HepG2 (cell line): ENCODE measurements at regions not wholly inside any gene's neighbourhood (a gene's known extent, or its start where the extent isn't known, plus 50 kb on each side); places are given as distances from the start of the nearest gene placed in this dataset.

Source experiments
- ATAC-seq: fragments of 200-7000 bp; cut with Tn5 transposase; 3 replicates; pipeline ENCODE4 v1.9.1; 2020; ENCODE audit warnings: mild to moderate bottlenecking, moderate library complexity
- BruUV-seq: library from RNA; stranded (reverse); fragments of 400-500 nt; replicated peaks from 2 replicates; lab custom pipeline; 2021; lab: Mats Ljungman, UMichigan
- CTCF ChIA-PET: fragments of 300-600 bp; formaldehyde crosslinking; extraction: SDS; loops from one replicate; lab custom pipeline; 2021; ENCODE audit warnings: low total read pairs, inconsistent platforms, low intra/inter-chr PET ratio; lab: Yijun Ruan, JAX
- POLR2A ChIA-PET: fragments of 350-600 bp; sonication (Branson Sonifier 250); formaldehyde crosslinking; loops from one replicate; lab custom pipeline; 2020; ENCODE audit warnings: antibody characterized with exemption, inconsistent platforms; lab: Yijun Ruan, JAX
- DNase-seq: peaks from one replicate; pipeline ENCODE4 v3.0.0-alpha.2; 2015; ENCODE audit warnings: low spot score
- FAIRE-seq: peaks from 3 replicates; lab custom pipeline; 2011; peaks lifted over from hg19 to GRCh38; lab: Jason Lieb, UNC
- H2AFZ ChIP-seq: one replicate; pipeline ENCODE4 v1.6.1; 2011; ENCODE audit warnings: low read length, inconsistent platforms
- H3K27ac ChIP-seq: fragments of 300-600 bp; 3 replicates; pipeline ENCODE4 v1.8.0; 2011; ENCODE audit warnings: mixed run types, mild to moderate bottlenecking, mixed read lengths, low read length, inconsistent platforms; ENCODE audit not compliant: insufficient read depth; ENCODE audit errors: extremely low read length
- H3K27me3 ChIP-seq, 2 experiments: fragments of 200-600 bp in 1 of 2; 2 replicates in 1 of 2; 3 replicates in 1 of 2; pipeline versions ENCODE4 v1.6.0 to v1.8.0; 2011; ENCODE audit warnings: low read length in 2 of 2, mild to moderate bottlenecking in 2 of 2, moderate library complexity in 2 of 2, inconsistent platforms in 1 of 2; ENCODE audit not compliant: insufficient read depth in 2 of 2, control insufficient read depth in 1 of 2
- H3K36me3 ChIP-seq, 2 experiments: fragments of 200-600 bp in 1 of 2; replicated peaks in 1 of 2; 2 replicates in 1 of 2; 3 replicates in 1 of 2; pipeline versions ENCODE4 v1.5.1 to v1.8.0; 2011; ENCODE audit warnings: low read length in 2 of 2, inconsistent platforms in 1 of 2; ENCODE audit not compliant: insufficient read depth in 2 of 2, control insufficient read depth in 1 of 2
- H3K4me1 ChIP-seq: 2 replicates; pipeline ENCODE4 v1.5.1; 2012; ENCODE audit warnings: low read length, inconsistent platforms; ENCODE audit not compliant: insufficient read depth
- H3K4me2 ChIP-seq: 2 replicates; pipeline ENCODE4 v1.6.0; 2011; ENCODE audit warnings: low read depth, low read length, inconsistent platforms
- H3K4me3 ChIP-seq, 3 experiments: fragments of 200-600 bp in 1 of 3; sonication (generic), shearing (Covaris generic) in 1 of 3; replicated peaks in 1 of 3; 2 replicates each; pipeline ENCODE4 v1.5.1; 2011 to 2016; ENCODE audit warnings: low read length in 3 of 3, inconsistent platforms in 2 of 3, low read depth in 2 of 3, mild to moderate bottlenecking in 2 of 3, control low read depth in 1 of 3, mixed read lengths in 1 of 3; ENCODE audit not compliant: insufficient read depth in 1 of 3
- H3K79me2 ChIP-seq: one replicate; pipeline ENCODE4 v1.6.1; 2011; ENCODE audit warnings: low read length, inconsistent platforms; ENCODE audit not compliant: insufficient read depth
- H3K9ac ChIP-seq: 2 replicates; pipeline ENCODE4 v1.6.0; 2011; ENCODE audit warnings: mild to moderate bottlenecking, low read depth, low read length, inconsistent platforms; ENCODE audit not compliant: insufficient read depth
- H3K9me3 ChIP-seq: 2 replicates; pipeline ENCODE4 v1.5.1; 2012; ENCODE audit warnings: mild to moderate bottlenecking, low read length
- H4K20me1 ChIP-seq: 2 replicates; pipeline ENCODE4 v1.6.0; 2011; ENCODE audit warnings: inconsistent platforms, mild to moderate bottlenecking, low read length, moderate library complexity; ENCODE audit not compliant: insufficient read depth
- ATAD3A ChIP-seq: sonication (generic); formaldehyde crosslinking; IDR thresholded peaks from 2 replicates; pipeline ENCODE4 v1.4.0; 2020; ENCODE audit warnings: missing genetic modification reagents
- CSRNP1 ChIP-seq: sonication (generic); formaldehyde crosslinking; IDR thresholded peaks from 2 replicates; pipeline ENCODE4 v1.8.1; 2023; ENCODE audit warnings: mild to moderate bottlenecking, missing genetic modification reagents
- CSRNP2 ChIP-seq: sonication (generic); formaldehyde crosslinking; conservative IDR thresholded peaks from 2 replicates; pipeline ENCODE4 v1.8.0; 2022; ENCODE audit warnings: low read depth, missing genetic modification reagents
- MED1 ChIP-seq: sonication (generic); formaldehyde crosslinking; IDR thresholded peaks from 2 replicates; pipeline ENCODE4 v1.4.0; 2020; ENCODE audit warnings: missing genetic modification reagents
- MIXL1 ChIP-seq: IDR thresholded peaks from 2 replicates; pipeline ENCODE4 v1.6.1; 2016
- MLXIP ChIP-seq: sonication (generic); formaldehyde crosslinking; IDR thresholded peaks from 2 replicates; pipeline ENCODE4 v1.9.0; 2021; ENCODE audit warnings: missing genetic modification reagents, borderline replicate concordance
- SETDB1 ChIP-seq: sonication (generic); formaldehyde crosslinking; IDR thresholded peaks from 2 replicates; pipeline ENCODE4 v1.5.1; 2020; ENCODE audit warnings: missing genetic modification reagents, mild to moderate bottlenecking, borderline replicate concordance
- SMAD9 ChIP-seq: sonication (generic); formaldehyde crosslinking; IDR thresholded peaks from 2 replicates; pipeline ENCODE4 v1.5.1; 2020; ENCODE audit warnings: mild to moderate bottlenecking, missing genetic modification reagents
- TOE1 ChIP-seq: sonication (generic); formaldehyde crosslinking; IDR thresholded peaks from 2 replicates; pipeline ENCODE4 v1.4.0; 2020; ENCODE audit warnings: mild to moderate bottlenecking, missing genetic modification reagents
- ZNF619 ChIP-seq: sonication (generic); formaldehyde crosslinking; IDR thresholded peaks from 2 replicates; pipeline ENCODE4 v1.4.0; 2020; ENCODE audit warnings: mild to moderate bottlenecking, missing genetic modification reagents
- ZNF713 ChIP-seq: sonication (generic); formaldehyde crosslinking; IDR thresholded peaks from 2 replicates; pipeline ENCODE4 v1.4.0; 2020; ENCODE audit warnings: mild to moderate bottlenecking, missing genetic modification reagents
- WGBS: methylation state at CpG from one replicate; pipeline ENCODE4 v1.1.6; 2017; ENCODE audit warnings: low lambda C conversion rate; 5-methylcytosine and 5-hydroxymethylcytosine counted together
- in situ Hi-C: cut with HindIII; loops from 2 replicates; pipeline ENCODE4 v1.10.0; 2017; ENCODE audit warnings: low pct_unique_long_range_greater_than_20kb; ENCODE audit not compliant: extremely low pct_ligation_motif_present
- intact Hi-C: fragments of 100-400 bp; cut with micrococcal nuclease; formaldehyde crosslinking; loops from one replicate; pipeline ENCODE4 v1.10.0; 2022; ENCODE audit not compliant: unreplicated experiment
- TF ChIP-seq, protein P1 (sequence below): fragments of 450-650 bp; IDR thresholded peaks from 2 replicates; pipeline ENCODE4 v1.6.1; 2016

GRCh38 chr10:4234661-4235060 lies 449.7 kb upstream of the KLF6 start:
- FAIRE-seq: no peak

DNA sequence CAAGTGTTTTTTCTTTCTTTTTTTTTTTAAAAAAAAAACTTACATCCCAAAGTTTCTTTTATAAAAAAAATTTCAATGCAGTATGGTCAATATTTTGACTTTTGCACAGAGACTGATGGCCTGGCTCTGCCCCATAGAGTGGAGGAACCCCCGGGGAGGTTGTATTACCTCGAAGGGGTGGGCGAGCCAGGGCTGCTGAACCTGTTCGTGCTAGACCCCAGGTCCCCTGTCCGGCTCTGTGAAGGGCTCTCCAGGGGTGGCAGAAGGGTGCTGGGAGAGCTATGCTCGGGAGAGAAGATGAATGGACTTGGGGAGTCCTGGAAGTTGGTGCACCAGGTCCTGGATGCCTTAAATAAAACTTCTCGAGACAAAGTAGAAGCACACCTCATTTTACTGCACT lies 446.4 kb upstream of the KLF6 start:
- no peak overlapping the region for H3K4me2 ChIP-seq
- H3K9ac ChIP-seq: no peak overlapping the region
- no peak for ATAC-seq
- POLR2A ChIA-PET: no interaction called here
- DNase-seq: no peak
- CTCF ChIA-PET: no interaction called here
- H3K4me3 ChIP-seq: no peak overlapping the region
- in situ Hi-C loops (no loop called here), intact Hi-C loops (no loop called here)
- no peak overlapping the region for H3K27ac ChIP-seq
- H3K36me3 ChIP-seq: no peaks in the 10 kb centered on the region
- no peaks in the 10 kb centered on the region for H3K79me2 ChIP-seq
- H4K20me1 ChIP-seq: no peaks in the 10 kb centered on the region
- H3K27me3 ChIP-seq: no peaks in the 10 kb centered on the region
- no peak overlapping the region for H2AFZ ChIP-seq
- H3K4me1 ChIP-seq: no peaks in the 10 kb centered on the region
- no peak for TF ChIP-seq SMAD9 (CRISPR knock-in tag)
- TF ChIP-seq MIXL1 (CRISPR knock-in tag): no peak
- no peak for TF ChIP-seq MLXIP
- TF ChIP-seq MED1 (CRISPR knock-in tag): no peak
- TF ChIP-seq CSRNP1 (CRISPR knock-in tag): no peak
- TF ChIP-seq TOE1 (CRISPR knock-in tag): no peak
- TF ChIP-seq ZNF619 (CRISPR knock-in tag): no peak
- TF ChIP-seq CSRNP2 (CRISPR knock-in tag): no peak
- BruUV-seq: no TSS peak
- H3K9me3 ChIP-seq: no peaks in the 10 kb centered on the region
- FAIRE-seq: no peak
- WGBS: 0% methylated on average over 7 of the region's 7 CpGs

More at GRCh38 chr10:4234661-4235060, 449.7 kb upstream of the KLF6 start:
- in situ Hi-C loops (no loop called here), intact Hi-C loops (no loop called here)
- no TSS peak for BruUV-seq
- Histone ChIP-seq H3K27me3 (0 out of 5 replicates have a peak, but pooled peaks cover 0 to 6% of the 10 kb centered on the region in 2 experiments), H3K27ac (no peak overlapping the region), H2AFZ (no peak overlapping the region), H3K9me3 (no peaks in the 10 kb centered on the region), H3K36me3 (no peaks in the 10 kb centered on the region), H3K9ac (no peak overlapping the region), H3K4me2 (no peak overlapping the region), H3K4me1 (no peaks in the 10 kb centered on the region), H3K4me3 (no peak overlapping the region), H4K20me1 (no peaks in the 10 kb centered on the region), H3K79me2 (no peaks in the 10 kb centered on the region)
- DNase-seq (no peak), ATAC-seq (no peak)
- CTCF ChIA-PET: no interaction called here
- TF ChIP-seq, protein P1, sequence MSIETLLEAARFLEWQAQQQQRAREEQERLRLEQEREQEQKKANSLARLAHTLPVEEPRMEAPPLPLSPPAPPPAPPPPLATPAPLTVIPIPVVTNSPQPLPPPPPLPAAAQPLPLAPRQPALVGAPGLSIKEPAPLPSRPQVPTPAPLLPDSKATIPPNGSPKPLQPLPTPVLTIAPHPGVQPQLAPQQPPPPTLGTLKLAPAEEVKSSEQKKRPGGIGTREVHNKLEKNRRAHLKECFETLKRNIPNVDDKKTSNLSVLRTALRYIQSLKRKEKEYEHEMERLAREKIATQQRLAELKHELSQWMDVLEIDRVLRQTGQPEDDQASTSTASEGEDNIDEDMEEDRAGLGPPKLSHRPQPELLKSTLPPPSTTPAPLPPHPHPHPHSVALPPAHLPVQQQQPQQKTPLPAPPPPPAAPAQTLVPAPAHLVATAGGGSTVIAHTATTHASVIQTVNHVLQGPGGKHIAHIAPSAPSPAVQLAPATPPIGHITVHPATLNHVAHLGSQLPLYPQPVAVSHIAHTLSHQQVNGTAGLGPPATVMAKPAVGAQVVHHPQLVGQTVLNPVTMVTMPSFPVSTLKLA: 0 out of 2 replicates have a peak, but pooled peaks have one; percentile 20
- TF ChIP-seq ZNF713 (no peak), SETDB1 (CRISPR knock-in tag) (no peak), ATAD3A (CRISPR knock-in tag) (no peak)
- POLR2A ChIA-PET: no interaction called here
- WGBS: 16% methylated on average over 8 of the region's 8 CpGs
